Liver (tissue), 8 donors: ENCODE measurements at regions not wholly inside any gene's neighbourhood (a gene's known extent, or its start where the extent isn't known, plus 50 kb on each side); places are given as distances from the start of the nearest gene placed in this dataset.
"Not testable (repeated sequence)": the region's sequence is repeated elsewhere in the genome, so short reads cannot be mapped to it uniquely, and the experiment has no call there.

Source experiments
- DNase-seq: peaks from one replicate; pipeline ENCODE4 v3.0.0-alpha.2; 2017; ENCODE audit warnings: low spot score
- H3K27ac ChIP-seq, 2 donors: one replicate each; pipeline ENCODE4 v1.7.0; 2013; ENCODE audit warnings: inconsistent platforms in 2 of 2, low read length in 2 of 2, control low read depth in 1 of 2, low read depth in 1 of 2, mild to moderate bottlenecking in 1 of 2
- H3K27me3 ChIP-seq, 4 donors: one replicate each; pipeline versions ENCODE4 v1.6.1 to v1.7.0; 2013; ENCODE audit warnings: low read length in 3 of 4, inconsistent platforms in 1 of 4, mild to moderate bottlenecking in 1 of 4, moderate library complexity in 1 of 4; ENCODE audit not compliant: control insufficient read depth in 4 of 4, insufficient read depth in 4 of 4
- H3K36me3 ChIP-seq, 4 donors: one replicate each; pipeline versions ENCODE4 v1.6.1 to v1.7.0; 2013; ENCODE audit warnings: low read length in 3 of 4, mild to moderate bottlenecking in 3 of 4, low read depth in 1 of 4, moderate library complexity in 1 of 4; ENCODE audit not compliant: control insufficient read depth in 4 of 4, insufficient read depth in 3 of 4
- H3K4me1 ChIP-seq, 4 donors: one replicate each; pipeline versions ENCODE4 v1.6.1 to v1.7.0; 2013; ENCODE audit warnings: low read length in 3 of 4, mild to moderate bottlenecking in 3 of 4, moderate library complexity in 1 of 4; ENCODE audit not compliant: control insufficient read depth in 4 of 4, insufficient read depth in 4 of 4
- H3K4me3 ChIP-seq, 3 donors: one replicate each; pipeline versions ENCODE4 v1.6.1 to v1.7.0; 2013; ENCODE audit warnings: low read length in 3 of 3, control low read depth in 1 of 3, low read depth in 1 of 3, mild to moderate bottlenecking in 1 of 3
- H3K9ac ChIP-seq, 2 donors: one replicate each; pipeline ENCODE4 v1.7.0; 2013; ENCODE audit warnings: low read length in 2 of 2, mild to moderate bottlenecking in 2 of 2, moderate library complexity in 2 of 2, control low read depth in 1 of 2, low read depth in 1 of 2
- H3K9me3 ChIP-seq, 4 donors: one replicate each; pipeline versions ENCODE4 v1.6.1 to v1.7.0; 2013; ENCODE audit warnings: low read length in 3 of 4; ENCODE audit not compliant: control insufficient read depth in 4 of 4
- ATF3 ChIP-seq: IDR thresholded peaks from 2 replicates; pipeline ENCODE4 v1.6.1; 2016; ENCODE audit warnings: antibody characterized with exemption
- CTCF ChIP-seq: fragments of 150-350 bp; IDR thresholded peaks from 2 replicates; pipeline ENCODE4 v1.5.1; 2017; ENCODE audit warnings: improper control_type of control experiment, low read depth, low read length; ENCODE audit not compliant: missing input control
- FOXA1 ChIP-seq: IDR thresholded peaks from 2 replicates; pipeline ENCODE4 v1.6.1; 2016; ENCODE audit warnings: antibody characterized with exemption
- FOXA2 ChIP-seq: IDR thresholded peaks from 2 replicates; pipeline ENCODE4 v1.6.1; 2016; ENCODE audit warnings: antibody characterized with exemption
- HNF4A ChIP-seq, 2 donors: conservative IDR thresholded peaks; 2 replicates each; pipeline ENCODE4 v1.6.1; 2016; ENCODE audit warnings: antibody characterized with exemption in 2 of 2, mild to moderate bottlenecking in 2 of 2
- JUND ChIP-seq, 2 donors: IDR thresholded peaks; 2 replicates each; pipeline ENCODE4 v1.6.1; 2016; ENCODE audit warnings: antibody characterized with exemption in 2 of 2
- MAX ChIP-seq: IDR thresholded peaks from 2 replicates; pipeline ENCODE4 v1.6.1; 2016; ENCODE audit warnings: antibody characterized with exemption
- NR2F2 ChIP-seq: IDR thresholded peaks from 2 replicates; pipeline ENCODE4 v1.6.1; 2016; ENCODE audit warnings: antibody characterized with exemption
- RAD21 ChIP-seq, 2 donors: IDR thresholded peaks; 2 replicates each; pipeline ENCODE4 v1.6.1; 2016; ENCODE audit warnings: antibody characterized with exemption in 2 of 2, mild to moderate bottlenecking in 2 of 2
- REST ChIP-seq: IDR thresholded peaks from 2 replicates; pipeline ENCODE4 v1.6.1; 2016; ENCODE audit warnings: antibody characterized with exemption, mild to moderate bottlenecking
- RXRA ChIP-seq, 2 donors: IDR thresholded peaks; 2 replicates each; pipeline ENCODE4 v1.6.1; 2017 to 2018; ENCODE audit warnings: antibody characterized with exemption in 2 of 2, mild to moderate bottlenecking in 1 of 2
- SP1 ChIP-seq: IDR thresholded peaks from 2 replicates; pipeline ENCODE4 v1.6.1; 2018; ENCODE audit warnings: antibody characterized with exemption, mild to moderate bottlenecking
- TAF1 ChIP-seq: conservative IDR thresholded peaks from 2 replicates; pipeline ENCODE4 v1.6.1; 2016; ENCODE audit warnings: antibody characterized with exemption, mild to moderate bottlenecking
- YY1 ChIP-seq: IDR thresholded peaks from 2 replicates; pipeline ENCODE4 v1.6.1; 2016; ENCODE audit warnings: antibody characterized with exemption, mild to moderate bottlenecking
- WGBS: extraction: QIAGEN DNeasy Blood & Tissue Kit; methylation state at CpG from one replicate; pipeline ENCODE4 v1.1.7; 2013; 5-methylcytosine and 5-hydroxymethylcytosine counted together
- donor health status: healthy.
- donor health status: healthy.
- donor health status: healthy.
- donor health status: healthy.
- donor health status: healthy.

- H3K9ac ChIP-seq: no peak overlapping the region
- TF ChIP-seq RXRA (IDR thresholded peaks at IDR 0.05) (no peak), FOXA1 (no peak), RAD21 (IDR thresholded peaks at IDR 0.05) (no peak)
- WGBS: 74% methylated on average over 5 of the region's 5 CpGs
Measured at GRCh38 chr5:30355675-30356074, 837.8 kb upstream of the CDH6 start.

GRCh38 chr5:30347858-30348257 lies 845.6 kb upstream of the CDH6 start:
- Histone ChIP-seq H3K27me3 (no peaks in the 10 kb centered on the region), H3K36me3 (no peaks in the 10 kb centered on the region), H3K9ac (no peak overlapping the region), H3K27ac (no peak overlapping the region), H3K4me1 (no peaks in the 10 kb centered on the region), H3K9me3 (no peaks in the 10 kb centered on the region), H3K4me3 (no peak overlapping the region)
- no peak for DNase-seq
- 55% methylated on average over 3 of the region's 3 CpGs for WGBS
- TF ChIP-seq REST (no peak), JUND (IDR thresholded peaks at IDR 0.05) (no peak), FOXA2 (no peak), NR2F2 (no peak), ATF3 (no peak), MAX (no peak), YY1 (no peak), FOXA1 (no peak), RAD21 (IDR thresholded peaks at IDR 0.05) (no peak), CTCF (no peak), SP1 (no peak), TAF1 (no peak), RXRA (IDR thresholded peaks at IDR 0.05) (no peak), HNF4A (conservative IDR thresholded peaks at IDR 0.05) (no peak)

More at GRCh38 chr5:30355675-30356074, 837.8 kb upstream of the CDH6 start:
- no peaks in the 10 kb centered on the region for H3K27me3 ChIP-seq
- no peaks in the 10 kb centered on the region for H3K36me3 ChIP-seq
- H3K9me3 ChIP-seq: no peaks in the 10 kb centered on the region
- H3K27ac ChIP-seq: no peak overlapping the region
- no peak for DNase-seq
- H3K4me3 ChIP-seq: no peak overlapping the region
- no peaks in the 10 kb centered on the region for H3K4me1 ChIP-seq

GRCh38 chr5:30345539-30346345 lies 847.7 kb upstream of the CDH6 start:
- H3K9me3 ChIP-seq, H3K9ac ChIP-seq, DNase-seq, H3K4me3 ChIP-seq, H3K27ac ChIP-seq, H3K27me3 ChIP-seq, H3K36me3 ChIP-seq, H3K4me1 ChIP-seq: not testable (repeated sequence)
- 61% methylated on average over 50 of the region's 50 CpGs for WGBS
